Ishikawa (cell line): ENCODE measurements at regions not wholly inside any gene's neighbourhood (a gene's known extent, or its start where the extent isn't known, plus 50 kb on each side); places are given as distances from the start of the nearest gene placed in this dataset.

Experiments used
- RAD21 ChIP-seq: IDR thresholded peaks from 2 replicates; pipeline ENCODE4 v1.6.1; 2012; ENCODE audit warnings: low read depth
- REST ChIP-seq: IDR thresholded peaks from 2 replicates; pipeline ENCODE4 v1.6.1; 2012; ENCODE audit warnings: low read depth, mild to moderate bottlenecking

GRCh38 chr5:56674441-56674840, 140.9 kb upstream of the MAP3K1 start:
- TF ChIP-seq REST, result no peak
- no peak for TF ChIP-seq RAD21
